ENCODE measurements at regions not wholly inside any gene's neighbourhood (a gene's known extent, or its start where the extent isn't known, plus 50 kb on each side); places are given as distances from the start of the nearest gene placed in this dataset.

DNA sequence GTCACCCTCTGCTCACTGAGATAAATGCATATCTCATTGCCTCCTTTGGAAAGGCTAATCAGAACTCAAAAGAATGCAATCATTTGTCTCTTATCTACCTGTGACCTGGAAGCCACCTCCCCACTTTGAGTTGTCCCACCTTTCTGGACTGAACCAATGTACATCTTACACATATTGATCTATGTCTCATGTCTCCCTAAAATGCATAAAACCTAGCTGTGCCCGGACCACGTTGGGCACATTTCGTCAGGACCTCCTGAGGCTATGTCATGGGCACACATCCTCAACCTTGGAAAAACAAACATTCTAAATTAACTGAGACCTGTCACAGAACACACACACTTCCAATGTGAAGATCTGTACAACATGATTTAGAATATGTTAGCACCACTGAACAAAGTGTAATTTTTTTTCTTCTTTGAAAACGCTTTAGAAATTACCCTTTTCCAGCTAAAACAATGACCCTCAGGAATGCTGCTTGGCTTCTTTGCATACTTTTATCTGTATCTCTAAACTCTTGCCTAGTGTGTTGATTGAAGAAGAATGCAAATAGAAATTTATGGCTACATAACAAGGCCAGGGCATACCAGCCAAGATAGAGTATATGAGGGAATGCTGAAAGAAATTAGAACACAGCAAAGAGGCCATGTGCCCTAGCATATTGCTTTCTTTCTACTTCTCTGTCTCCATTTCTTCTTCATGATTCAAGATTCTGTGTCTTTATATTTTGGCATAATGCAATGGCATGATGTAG, 84.6 kb upstream of the DST start:
- Histone ChIP-seq H3K4me2 (ENCODE audit: low read depth, low read length, poor library complexity, severe bottlenecking) (no peak overlapping the region), H2AFZ (ENCODE audit: low read depth, low read length, severe bottlenecking) (no peak overlapping the region), H3K27me3 (ENCODE audit: low read length) (no peaks in the 10 kb centered on the region), H3K9ac (ENCODE audit: low read length) (no peak overlapping the region), H3F3A (ENCODE audit: insufficient read depth) (no peaks in the 10 kb centered on the region), H3K9me3 (ENCODE audit: insufficient read depth, low read length) (no peaks in the 10 kb centered on the region), H3K36me3 (ENCODE audit: low read length) (no peaks in the 10 kb centered on the region), H3K4me3 (ENCODE audit: insufficient read depth, low read length, poor library complexity, severe bottlenecking) (no peak overlapping the region), H3K9me2 (replicated peaks; ENCODE audit: insufficient read depth, low read length) (no peaks in the 10 kb centered on the region), H4K20me1 (ENCODE audit: low read depth, low read length) (no peaks in the 10 kb centered on the region), H3K79me2 (ENCODE audit: insufficient read depth, low read length) (no peaks in the 10 kb centered on the region), H3K27ac (ENCODE audit: low read depth, low read length) (no peak overlapping the region)
- TF ChIP-seq, protein P1, sequence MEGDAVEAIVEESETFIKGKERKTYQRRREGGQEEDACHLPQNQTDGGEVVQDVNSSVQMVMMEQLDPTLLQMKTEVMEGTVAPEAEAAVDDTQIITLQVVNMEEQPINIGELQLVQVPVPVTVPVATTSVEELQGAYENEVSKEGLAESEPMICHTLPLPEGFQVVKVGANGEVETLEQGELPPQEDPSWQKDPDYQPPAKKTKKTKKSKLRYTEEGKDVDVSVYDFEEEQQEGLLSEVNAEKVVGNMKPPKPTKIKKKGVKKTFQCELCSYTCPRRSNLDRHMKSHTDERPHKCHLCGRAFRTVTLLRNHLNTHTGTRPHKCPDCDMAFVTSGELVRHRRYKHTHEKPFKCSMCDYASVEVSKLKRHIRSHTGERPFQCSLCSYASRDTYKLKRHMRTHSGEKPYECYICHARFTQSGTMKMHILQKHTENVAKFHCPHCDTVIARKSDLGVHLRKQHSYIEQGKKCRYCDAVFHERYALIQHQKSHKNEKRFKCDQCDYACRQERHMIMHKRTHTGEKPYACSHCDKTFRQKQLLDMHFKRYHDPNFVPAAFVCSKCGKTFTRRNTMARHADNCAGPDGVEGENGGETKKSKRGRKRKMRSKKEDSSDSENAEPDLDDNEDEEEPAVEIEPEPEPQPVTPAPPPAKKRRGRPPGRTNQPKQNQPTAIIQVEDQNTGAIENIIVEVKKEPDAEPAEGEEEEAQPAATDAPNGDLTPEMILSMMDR (IDR thresholded peaks at IDR 0.05; ENCODE audit: insufficient read depth, low read length, poor library complexity, severe bottlenecking): no peak
- TF ChIP-seq EZH2phosphoT487 (conservative IDR thresholded peaks at IDR 0.05; ENCODE audit: low read length): no peak

DNA sequence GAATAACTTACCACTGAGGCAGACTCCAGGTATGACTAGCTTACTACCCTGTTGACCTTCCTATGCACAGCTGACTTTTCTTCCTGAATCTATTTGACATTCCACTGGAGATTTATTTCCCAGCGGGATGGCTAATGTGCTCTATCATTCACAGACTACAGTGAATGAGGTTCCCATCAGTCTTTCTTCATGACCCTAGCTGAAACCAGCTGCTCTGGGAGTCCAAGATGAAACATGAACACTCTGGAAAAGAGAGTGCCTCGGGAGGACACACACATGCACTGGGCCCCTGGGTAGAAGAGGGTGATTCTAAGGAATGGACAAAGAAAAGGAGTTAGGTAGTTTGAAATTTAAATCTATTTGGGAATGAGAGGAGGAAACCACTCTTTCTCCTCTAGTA, 82.6 kb upstream of the DST start:
- no peak overlapping the region for H3K27ac ChIP-seq (ENCODE audit: low read depth, low read length)
- no peak overlapping the region for H3K9ac ChIP-seq (ENCODE audit: low read length)
- H3F3A ChIP-seq (ENCODE audit: insufficient read depth): no peaks in the 10 kb centered on the region
- no peaks in the 10 kb centered on the region for H3K27me3 ChIP-seq (ENCODE audit: low read length)
- no peak overlapping the region for H3K4me2 ChIP-seq (ENCODE audit: low read depth, low read length, poor library complexity, severe bottlenecking)
- no peaks in the 10 kb centered on the region for H4K20me1 ChIP-seq (ENCODE audit: low read depth, low read length)
- H2AFZ ChIP-seq (ENCODE audit: low read depth, low read length, severe bottlenecking): no peak overlapping the region
- H3K9me2 ChIP-seq (replicated peaks; ENCODE audit: insufficient read depth, low read length): no peaks in the 10 kb centered on the region
- TF ChIP-seq, protein P1 (IDR thresholded peaks at IDR 0.05; ENCODE audit: insufficient read depth, low read length, poor library complexity, severe bottlenecking): no peak
- TF ChIP-seq EZH2phosphoT487 (conservative IDR thresholded peaks at IDR 0.05; ENCODE audit: low read length): no peak
- H3K79me2 ChIP-seq (ENCODE audit: insufficient read depth, low read length): no peaks in the 10 kb centered on the region
- H3K36me3 ChIP-seq (ENCODE audit: low read length): no peaks in the 10 kb centered on the region
- H3K4me3 ChIP-seq (ENCODE audit: insufficient read depth, low read length, poor library complexity, severe bottlenecking): no peak overlapping the region
- no peaks in the 10 kb centered on the region for H3K9me3 ChIP-seq (ENCODE audit: insufficient read depth, low read length)

DNA sequence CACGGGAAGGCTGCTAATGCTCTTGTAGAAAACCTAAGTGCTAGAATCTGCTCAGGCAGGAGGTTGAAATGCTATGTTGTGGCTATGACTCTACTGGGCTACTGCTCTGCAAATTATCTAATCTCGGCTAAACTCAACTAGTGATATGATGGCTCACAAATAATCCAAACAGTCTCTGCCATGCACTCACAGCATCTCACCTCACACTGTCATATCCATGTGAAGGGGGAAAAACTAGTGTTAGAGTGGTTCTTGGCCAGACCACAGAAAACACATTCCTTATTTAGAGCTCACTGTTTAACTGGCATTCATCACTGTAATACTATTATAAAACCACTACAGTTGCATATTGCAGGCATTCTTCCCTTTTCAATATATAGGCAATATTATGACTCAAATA, 81.8 kb upstream of the DST start:
- Histone ChIP-seq H3K9me3 (ENCODE audit: insufficient read depth, low read length) (no peaks in the 10 kb centered on the region), H3K79me2 (ENCODE audit: insufficient read depth, low read length) (no peaks in the 10 kb centered on the region), H4K20me1 (ENCODE audit: low read depth, low read length) (no peaks in the 10 kb centered on the region), H3K9ac (ENCODE audit: low read length) (no peak overlapping the region), H3K36me3 (ENCODE audit: low read length) (no peaks in the 10 kb centered on the region), H3K9me2 (replicated peaks; ENCODE audit: insufficient read depth, low read length) (no peaks in the 10 kb centered on the region), H3K4me2 (ENCODE audit: low read depth, low read length, poor library complexity, severe bottlenecking) (no peak overlapping the region), H3K4me3 (ENCODE audit: insufficient read depth, low read length, poor library complexity, severe bottlenecking) (no peak overlapping the region), H3K27ac (ENCODE audit: low read depth, low read length) (no peak overlapping the region), H2AFZ (ENCODE audit: low read depth, low read length, severe bottlenecking) (no peak overlapping the region), H3K27me3 (ENCODE audit: low read length) (no peaks in the 10 kb centered on the region), H3F3A (ENCODE audit: insufficient read depth) (no peaks in the 10 kb centered on the region)
- TF ChIP-seq, protein P1 (IDR thresholded peaks at IDR 0.05; ENCODE audit: insufficient read depth, low read length, poor library complexity, severe bottlenecking): no peak
- no peak for TF ChIP-seq EZH2phosphoT487 (conservative IDR thresholded peaks at IDR 0.05; ENCODE audit: low read length)
